ENCODE measurements at regions not wholly inside any gene's neighbourhood (a gene's known extent, or its start where the extent isn't known, plus 50 kb on each side); places are given as distances from the start of the nearest gene placed in this dataset.
A peak's percentile ranks its signal among the peaks of the same experiment; 100 is the strongest.
"Not testable (repeated sequence)": the region's sequence is repeated elsewhere in the genome, so short reads cannot be mapped to it uniquely, and the experiment has no call there.

GRCh38 chr1:121443001-121443540, 258.3 kb downstream of the SRGAP2C start:
- no peak for DNase-seq (ENCODE audit: low spot score)

DNA sequence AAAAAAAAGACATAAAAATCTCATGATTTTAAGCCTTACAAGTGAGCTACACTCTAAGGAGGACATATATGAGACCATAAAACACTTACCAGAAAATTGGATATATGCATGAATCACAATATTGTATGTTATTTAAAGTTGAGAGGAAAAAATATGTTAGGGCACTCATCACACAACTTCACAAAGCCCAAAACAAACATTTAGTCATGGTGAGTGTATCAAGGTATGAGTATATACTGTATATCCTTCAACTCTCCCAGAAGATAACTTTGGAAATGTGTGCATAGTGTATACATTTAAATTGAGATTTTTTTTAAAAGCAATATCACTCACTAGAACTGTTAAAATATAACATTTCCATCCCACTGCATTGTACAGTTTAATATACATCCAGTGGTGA, 259.3 kb downstream of the SRGAP2C start:
- no peak for DNase-seq (ENCODE audit: low spot score)

DNA sequence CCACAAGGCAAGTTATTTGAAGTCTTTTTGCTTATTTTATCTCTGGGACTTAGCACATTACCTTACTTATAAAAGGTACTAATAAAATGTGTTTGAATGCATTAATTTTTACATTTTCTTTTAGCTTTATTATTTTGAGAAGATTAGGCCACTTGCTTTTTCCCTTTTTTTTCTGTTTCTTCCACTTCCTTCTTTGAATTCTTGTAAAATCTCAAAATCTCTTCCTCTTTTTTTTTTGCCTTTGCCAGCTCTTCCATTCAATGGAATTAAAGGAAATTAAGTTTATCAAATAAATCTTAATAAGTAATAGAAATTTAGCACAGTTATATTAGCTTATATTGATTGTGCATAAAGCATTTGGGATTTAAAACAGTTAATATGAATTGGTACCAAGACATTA, 260.9 kb downstream of the SRGAP2C start:
- no peak for DNase-seq (ENCODE audit: low spot score)

DNA sequence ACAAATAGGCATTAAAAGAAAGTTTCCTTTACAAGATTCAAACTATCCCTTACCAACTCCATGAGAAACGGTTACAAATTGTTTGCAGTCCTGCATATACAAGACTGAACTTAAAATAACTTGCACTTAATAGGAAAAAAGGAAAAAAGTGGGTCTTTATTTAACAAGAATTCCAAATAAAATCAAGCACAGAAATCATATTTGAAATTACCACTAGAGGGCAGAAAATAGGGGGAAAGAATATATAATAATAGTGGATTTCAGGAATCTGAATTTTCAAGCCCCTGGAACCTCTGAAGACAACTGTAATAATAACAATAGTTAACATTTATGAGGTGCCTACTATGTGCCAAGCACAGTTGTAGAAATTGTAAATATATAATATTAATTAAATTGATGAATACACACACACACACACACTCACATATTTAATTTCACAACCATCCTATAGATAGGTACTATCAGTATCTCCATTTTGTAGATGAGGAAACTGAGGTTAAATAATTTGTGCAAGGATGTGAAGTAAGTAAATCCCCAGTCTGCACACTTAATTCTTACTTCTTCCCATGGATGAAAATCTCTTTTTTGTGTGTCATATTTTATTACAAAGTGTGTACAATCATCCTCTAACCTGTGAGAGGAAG, 262.6 kb downstream of the SRGAP2C start:
- DNase-seq (ENCODE audit: low spot score) = not testable (repeated sequence)

DNA sequence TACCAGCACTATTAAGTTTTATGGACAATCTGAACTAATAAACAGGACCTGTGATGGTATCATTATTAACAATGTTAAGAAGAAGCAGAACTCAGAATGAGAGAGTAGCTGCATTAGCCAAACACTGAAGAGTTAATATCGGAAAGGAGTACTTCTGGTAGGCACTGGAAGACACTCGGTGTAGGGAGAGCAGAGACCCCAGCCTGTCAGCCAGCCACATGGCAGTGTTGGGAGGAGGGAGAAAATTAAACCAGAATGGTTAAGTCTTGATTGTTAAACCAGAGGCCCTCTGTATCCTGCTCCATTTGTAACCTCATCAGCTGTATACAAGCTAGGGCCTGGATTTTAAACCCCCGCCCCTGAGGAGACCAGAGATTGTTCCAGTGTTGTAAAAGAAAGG, 263.3 kb downstream of the SRGAP2C start:
- not testable (repeated sequence) for DNase-seq (ENCODE audit: low spot score)

DNA sequence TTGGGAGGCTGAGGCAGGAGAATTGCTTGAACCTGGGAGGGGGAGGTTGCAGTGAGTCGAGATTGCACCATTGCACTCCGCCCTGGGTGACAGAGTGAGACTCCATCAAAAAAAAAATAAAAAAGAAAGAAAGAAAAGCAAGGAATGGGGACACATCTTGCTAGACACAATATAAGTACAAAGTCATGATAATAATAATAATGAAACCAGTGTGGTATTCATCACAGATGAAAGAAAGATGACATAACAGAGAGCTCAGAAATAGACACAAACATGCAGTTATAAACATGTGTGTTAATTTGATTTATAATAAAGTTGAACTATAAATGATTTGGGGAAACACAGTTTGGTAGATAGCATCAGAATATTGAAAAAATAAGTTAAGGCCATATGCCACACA, 264.1 kb downstream of the SRGAP2C start:
- no peak for DNase-seq (ENCODE audit: low spot score)

DNA sequence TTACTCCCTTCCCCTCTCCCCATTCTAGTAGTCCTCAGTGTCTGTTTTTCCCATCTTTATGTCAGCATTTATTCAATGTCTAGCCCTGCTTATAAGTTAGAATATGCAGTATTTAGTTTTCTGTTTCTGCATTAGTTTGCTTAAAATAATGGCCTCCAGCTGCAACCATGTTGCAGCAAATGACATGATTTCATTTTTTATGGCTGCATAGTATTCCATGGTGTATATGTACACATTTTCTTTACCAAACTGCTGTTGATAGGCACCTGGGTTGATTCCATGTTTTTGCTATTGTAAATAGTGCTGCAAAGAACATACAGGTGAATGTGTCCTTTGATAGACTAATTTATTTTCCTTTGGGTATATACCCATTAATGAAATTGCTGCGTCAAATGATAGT, 267.7 kb downstream of the SRGAP2C start:
- no peak for DNase-seq (ENCODE audit: low spot score)

- DNase-seq (ENCODE audit: low spot score) = no peak
These were observed 273.7 kb downstream of the SRGAP2C start for GRCh38 chr1:121458291-121459048.

DNA sequence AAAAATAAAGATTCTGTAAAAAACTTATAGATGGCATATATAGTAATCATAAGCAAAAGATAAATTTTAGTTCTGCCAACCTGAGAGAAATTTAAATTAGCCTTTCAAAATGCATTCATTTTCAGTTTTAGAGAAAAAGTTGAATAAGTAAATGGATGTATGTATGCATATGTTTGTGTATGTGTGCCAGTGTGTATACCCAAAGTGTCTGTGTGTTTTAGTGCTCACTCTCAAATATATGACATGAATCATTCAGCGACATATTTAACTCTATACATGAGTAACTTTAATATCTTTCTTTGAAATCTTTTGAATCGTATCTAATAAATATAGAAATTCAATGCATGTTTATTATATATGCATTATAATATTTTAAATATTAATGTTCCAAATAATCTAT, 274.5 kb downstream of the SRGAP2C start:
- DNase-seq (ENCODE audit: low spot score) = no peak

DNA sequence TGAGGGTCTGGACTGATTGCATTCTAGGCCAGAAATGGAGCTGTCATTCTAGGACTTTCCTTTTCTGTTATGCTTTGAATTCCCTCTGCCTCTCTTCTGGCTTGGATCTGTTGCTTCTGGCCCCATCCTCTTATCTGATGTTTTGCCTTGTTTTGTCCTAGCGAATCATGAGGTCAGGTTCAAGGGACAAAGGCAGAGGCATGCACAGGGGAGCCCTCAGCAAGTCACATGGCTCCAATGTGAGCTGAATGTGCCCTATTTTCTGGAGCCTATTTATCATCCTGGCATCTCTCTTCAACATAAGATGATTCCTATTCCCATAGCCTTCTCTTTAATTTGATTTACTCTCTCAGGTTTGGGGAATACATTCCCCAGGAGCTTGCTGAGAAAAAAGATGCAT, 284.6 kb downstream of the SRGAP2C start:
- not testable (repeated sequence) for DNase-seq (ENCODE audit: low spot score)

GRCh38 chr1:121470401-121470800, 285.6 kb downstream of the SRGAP2C start:
- not testable (repeated sequence) for DNase-seq (ENCODE audit: low spot score)

DNA sequence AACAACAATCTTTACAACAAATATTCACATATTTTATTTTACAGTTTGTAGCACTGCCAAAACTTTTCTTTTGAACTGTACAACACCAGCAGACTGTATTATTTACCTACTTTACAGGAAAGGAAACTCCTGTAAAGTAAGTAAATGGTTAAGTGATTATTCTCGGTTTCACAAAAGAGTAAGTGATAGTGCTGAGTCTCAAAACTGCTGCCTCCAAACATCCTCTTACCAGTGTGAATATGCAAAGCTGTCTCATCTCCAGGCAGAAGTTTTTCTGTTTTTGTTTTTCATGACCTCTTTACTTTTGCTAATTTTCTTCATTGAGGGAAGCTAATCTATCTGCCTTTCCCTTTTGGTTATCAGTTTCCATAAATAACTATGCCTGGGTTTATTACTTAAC, 286.7 kb downstream of the SRGAP2C start:
- no peak for DNase-seq (ENCODE audit: low spot score)

DNA sequence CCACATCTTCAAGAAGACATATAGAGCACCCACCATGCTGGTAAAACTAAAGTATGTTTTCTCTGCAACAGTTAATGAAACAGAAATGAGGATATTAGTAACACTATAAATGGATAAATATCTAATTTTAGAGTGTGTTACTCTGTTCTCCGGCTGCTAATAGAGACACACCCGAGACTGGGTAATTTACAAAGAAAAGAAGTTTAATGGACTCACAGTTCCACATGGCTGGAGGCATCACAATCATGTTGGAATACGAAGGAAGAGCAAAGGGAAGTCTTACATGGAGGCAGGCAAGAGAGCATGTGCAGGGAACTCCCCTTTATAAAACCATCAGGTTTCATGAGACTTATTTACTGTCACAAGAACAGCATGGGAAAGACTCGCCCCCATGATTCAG, 287.2 kb downstream of the SRGAP2C start:
- DNase-seq (ENCODE audit: low spot score) = no peak

DNA sequence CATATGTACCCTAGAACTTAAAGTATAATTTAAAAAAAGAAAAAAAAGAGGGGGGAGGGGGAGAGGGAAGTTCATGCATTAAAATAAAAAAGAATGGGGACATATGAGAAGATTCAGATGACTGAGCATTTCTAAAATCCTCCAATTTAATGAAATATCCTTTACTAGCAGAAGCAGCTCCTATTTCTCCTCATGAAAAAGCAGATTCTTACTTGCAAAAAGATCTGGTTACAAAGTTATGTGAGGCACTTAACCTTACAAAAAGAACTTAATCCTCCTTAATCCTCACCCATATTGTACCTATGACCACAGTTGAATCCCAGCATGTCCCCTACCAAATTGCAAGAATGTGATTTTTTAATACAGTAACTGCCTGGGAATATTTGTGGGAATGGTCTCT, 298.5 kb downstream of the SRGAP2C start:
- no peak for DNase-seq (ENCODE audit: low spot score)

- peak; percentile 5 for DNase-seq (ENCODE audit: low spot score)
These were observed 299.2 kb downstream of the SRGAP2C start for GRCh38 chr1:121483961-121484424.

DNA sequence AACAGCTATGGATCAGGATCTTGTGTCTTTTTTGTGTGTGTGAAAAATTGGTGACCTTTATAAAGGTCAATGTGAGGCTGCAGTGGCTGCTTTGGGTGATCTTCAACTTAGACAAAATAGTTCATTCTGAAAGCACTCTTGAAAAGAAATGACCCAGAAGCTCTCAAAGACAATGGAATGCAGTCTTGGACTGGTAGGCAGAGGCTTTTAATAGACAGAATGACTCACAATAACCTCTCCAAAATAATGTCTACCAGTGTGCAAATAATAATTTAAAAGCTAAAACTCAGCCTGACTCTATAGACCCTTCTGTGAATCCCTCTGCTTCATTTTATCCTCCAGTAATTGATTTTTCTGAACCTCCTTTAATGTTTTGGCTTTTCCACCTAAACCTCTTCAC, 310.0 kb downstream of the SRGAP2C start:
- not testable (repeated sequence) for DNase-seq (ENCODE audit: low spot score)

DNA sequence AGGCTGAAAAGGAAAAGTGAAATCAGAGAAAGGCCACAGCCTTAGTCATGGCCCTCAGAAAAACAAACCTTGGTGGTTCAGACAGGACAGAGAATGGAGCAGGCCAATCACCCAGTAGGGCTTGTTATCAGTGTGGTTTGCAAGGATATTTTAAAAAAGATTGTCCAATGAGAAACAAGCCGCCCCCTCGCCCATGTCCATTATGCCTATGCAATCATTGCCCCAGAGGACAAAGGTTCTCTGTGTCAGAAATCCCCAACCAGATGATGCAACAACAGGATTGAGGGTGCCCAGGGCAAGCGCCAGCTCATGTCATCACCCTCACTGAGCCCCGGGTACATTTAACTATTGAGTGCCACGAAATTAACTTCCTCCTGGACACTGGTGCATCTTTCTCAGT, 326.7 kb downstream of the SRGAP2C start:
- DNase-seq (ENCODE audit: low spot score) = not testable (repeated sequence)

DNA sequence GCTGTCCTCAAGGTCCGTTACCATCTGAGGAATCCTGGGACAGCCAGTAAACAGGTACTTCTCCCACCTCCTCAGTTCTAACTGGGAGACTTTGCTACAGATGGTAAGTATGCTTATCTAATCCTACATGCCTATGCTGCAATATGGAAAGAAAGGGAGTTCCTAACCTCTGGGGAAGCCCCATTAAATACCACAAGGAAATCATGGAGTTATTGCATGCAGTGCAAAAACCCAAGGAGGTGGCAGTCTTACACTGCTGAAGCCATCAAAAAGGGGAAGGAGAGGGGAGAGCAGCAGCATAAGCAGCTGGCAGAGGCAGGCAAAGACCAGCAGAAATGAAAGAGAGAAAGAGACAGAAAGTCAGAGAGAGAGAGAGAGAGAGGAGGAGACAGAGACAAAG, 327.1 kb downstream of the SRGAP2C start:
- DNase-seq (ENCODE audit: low spot score) = not testable (repeated sequence)

GRCh38 chr1:121515235-121515634, 330.5 kb downstream of the SRGAP2C start:
- no peak for DNase-seq (ENCODE audit: low spot score)

- DNase-seq (ENCODE audit: low spot score) = peak; percentile 44
These were observed 331.6 kb downstream of the SRGAP2C start for GRCh38 chr1:121516234-121516967.

GRCh38 chr1:121517586-121518230, 332.9 kb downstream of the SRGAP2C start:
- no peak for DNase-seq (ENCODE audit: low spot score)

- no peak for DNase-seq (ENCODE audit: low spot score)
These were observed 333.9 kb downstream of the SRGAP2C start for GRCh38 chr1:121518726-121519041.
